ENCODE measurements at regions not wholly inside any gene's neighbourhood (a gene's known extent, or its start where the extent isn't known, plus 50 kb on each side); places are given as distances from the start of the nearest gene placed in this dataset.

DNA sequence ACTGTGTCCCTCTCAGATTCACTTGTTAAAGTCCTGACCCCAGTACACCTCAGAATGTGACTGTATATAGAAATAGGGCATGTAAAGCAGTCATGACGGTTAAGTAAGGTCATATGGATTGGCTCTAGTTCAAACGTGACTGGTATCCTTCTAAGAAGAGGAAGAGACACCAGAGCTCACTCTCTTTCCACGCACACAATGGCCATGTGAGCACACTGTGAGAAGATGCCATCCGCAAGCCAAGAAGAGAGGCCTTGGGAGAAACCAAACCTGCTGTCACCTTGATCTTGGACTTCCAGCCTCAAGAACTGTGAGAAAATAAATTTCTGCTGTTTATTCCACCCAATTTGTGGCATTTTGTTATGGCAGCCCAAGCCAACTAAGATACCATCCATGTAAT, 56.8 kb upstream of the IRF2BP2 start:
- ATAC-seq (peak in 3 of 4 donors; percentile 30 to 49 (median 41)), DNase-seq (no peak)
- no peaks in the 10 kb centered on the region for H3K27me3 ChIP-seq
- peaks cover 0 to 10% (median 4%) of the 10 kb centered on the region in 4 donors for H3K4me1 ChIP-seq
- intact Hi-C loops (cut with DNase I): no loop called here
- no peak for TF ChIP-seq POLR2A (IDR thresholded peaks at IDR 0.05)
- TF ChIP-seq, protein P1, sequence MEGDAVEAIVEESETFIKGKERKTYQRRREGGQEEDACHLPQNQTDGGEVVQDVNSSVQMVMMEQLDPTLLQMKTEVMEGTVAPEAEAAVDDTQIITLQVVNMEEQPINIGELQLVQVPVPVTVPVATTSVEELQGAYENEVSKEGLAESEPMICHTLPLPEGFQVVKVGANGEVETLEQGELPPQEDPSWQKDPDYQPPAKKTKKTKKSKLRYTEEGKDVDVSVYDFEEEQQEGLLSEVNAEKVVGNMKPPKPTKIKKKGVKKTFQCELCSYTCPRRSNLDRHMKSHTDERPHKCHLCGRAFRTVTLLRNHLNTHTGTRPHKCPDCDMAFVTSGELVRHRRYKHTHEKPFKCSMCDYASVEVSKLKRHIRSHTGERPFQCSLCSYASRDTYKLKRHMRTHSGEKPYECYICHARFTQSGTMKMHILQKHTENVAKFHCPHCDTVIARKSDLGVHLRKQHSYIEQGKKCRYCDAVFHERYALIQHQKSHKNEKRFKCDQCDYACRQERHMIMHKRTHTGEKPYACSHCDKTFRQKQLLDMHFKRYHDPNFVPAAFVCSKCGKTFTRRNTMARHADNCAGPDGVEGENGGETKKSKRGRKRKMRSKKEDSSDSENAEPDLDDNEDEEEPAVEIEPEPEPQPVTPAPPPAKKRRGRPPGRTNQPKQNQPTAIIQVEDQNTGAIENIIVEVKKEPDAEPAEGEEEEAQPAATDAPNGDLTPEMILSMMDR (IDR thresholded peaks at IDR 0.05): no peak
- no peak overlapping the region for H3K4me3 ChIP-seq
- H3K9me3 ChIP-seq: no peaks in the 10 kb centered on the region
- H3K27ac ChIP-seq: no peak overlapping the region
- WGBS (ENCODE audit: insufficient coverage, low coverage, low lambda C conversion rate, missing lambda C conversion rate): 56% methylated on average over 4 of the region's 4 CpGs
- no peaks in the 10 kb centered on the region for H3K36me3 ChIP-seq

DNA sequence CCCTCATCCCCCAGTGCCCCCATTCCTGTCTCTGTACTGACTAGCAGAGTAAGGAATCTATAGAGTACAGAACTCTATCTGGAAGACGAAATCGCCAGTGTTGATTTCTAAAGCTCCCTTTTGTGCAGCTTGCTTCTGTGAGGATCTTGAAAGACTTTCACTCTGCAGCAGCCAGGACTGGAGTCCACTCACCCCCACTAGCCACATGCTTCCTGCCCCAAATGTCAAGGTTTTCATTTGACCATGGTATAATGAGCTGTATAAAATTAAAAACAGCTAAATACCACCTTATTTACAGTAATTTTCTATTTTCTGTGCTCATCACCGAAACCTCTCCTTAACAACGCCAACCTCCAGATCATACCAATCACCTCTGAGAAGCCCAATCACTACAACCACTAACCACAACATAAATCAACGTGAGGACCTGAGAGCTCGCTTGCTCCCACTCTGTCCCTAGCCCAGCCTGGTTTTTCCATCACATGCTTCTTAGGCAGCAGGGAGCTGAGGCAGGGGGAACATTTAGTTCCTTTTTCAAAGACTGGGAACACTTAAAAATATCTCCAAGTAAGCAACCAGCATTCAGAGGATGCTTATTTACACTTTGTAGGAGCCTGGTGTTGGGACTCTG, 56.1 kb upstream of the IRF2BP2 start:
- no peaks in the 10 kb centered on the region for H3K9me3 ChIP-seq
- DNase-seq: no peak
- no peak overlapping the region for H3K4me3 ChIP-seq
- H3K27ac ChIP-seq: no peak overlapping the region
- no peak for TF ChIP-seq POLR2A (IDR thresholded peaks at IDR 0.05)
- TF ChIP-seq, protein P1 (IDR thresholded peaks at IDR 0.05): no peak
- WGBS (ENCODE audit: insufficient coverage, low coverage, low lambda C conversion rate, missing lambda C conversion rate): 79% methylated on average over 5 of the region's 6 CpGs
- H3K4me1 ChIP-seq: peaks cover 0 to 7% (median 3%) of the 10 kb centered on the region in 4 donors
- no peaks in the 10 kb centered on the region for H3K27me3 ChIP-seq
- intact Hi-C loops (cut with DNase I): no loop called here
- no peaks in the 10 kb centered on the region for H3K36me3 ChIP-seq
- ATAC-seq: peak in 3 of 4 donors; percentile 19 to 20 (median 20)

DNA sequence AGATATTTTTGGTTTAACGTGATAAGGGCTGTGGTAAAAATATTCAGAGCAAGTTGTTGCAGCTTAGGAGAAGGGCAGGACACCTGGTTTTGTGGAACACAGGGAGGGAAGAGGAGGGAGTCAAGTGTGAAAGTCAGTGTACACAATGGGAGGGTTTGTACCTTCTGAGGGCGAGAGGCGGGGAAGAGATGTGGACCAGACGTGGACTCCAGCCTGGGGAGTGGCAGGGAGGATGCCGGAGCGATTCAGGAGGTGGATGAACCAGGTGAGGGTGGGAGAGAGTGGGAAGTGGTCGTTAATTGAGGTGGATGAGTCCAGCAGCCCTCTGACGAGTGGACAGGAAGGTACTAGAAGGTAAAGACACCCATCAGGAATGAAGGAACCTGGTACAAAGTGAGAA, 52.2 kb upstream of the IRF2BP2 start:
- intact Hi-C loops (cut with DNase I): no loop called here
- ATAC-seq (no peak), DNase-seq (no peak)
- H3K9me3 ChIP-seq: no peaks in the 10 kb centered on the region
- peaks cover 0 to 12% (median 5%) of the 10 kb centered on the region in 4 donors for H3K4me1 ChIP-seq
- no peaks in the 10 kb centered on the region for H3K36me3 ChIP-seq
- H3K4me3 ChIP-seq: no peak overlapping the region
- WGBS (ENCODE audit: insufficient coverage, low coverage, low lambda C conversion rate, missing lambda C conversion rate): 86% methylated on average over 8 of the region's 8 CpGs
- no peaks in the 10 kb centered on the region for H3K27me3 ChIP-seq
- TF ChIP-seq, protein P1 (IDR thresholded peaks at IDR 0.05): no peak
- TF ChIP-seq POLR2A (IDR thresholded peaks at IDR 0.05): no peak
- no peak overlapping the region for H3K27ac ChIP-seq

DNA sequence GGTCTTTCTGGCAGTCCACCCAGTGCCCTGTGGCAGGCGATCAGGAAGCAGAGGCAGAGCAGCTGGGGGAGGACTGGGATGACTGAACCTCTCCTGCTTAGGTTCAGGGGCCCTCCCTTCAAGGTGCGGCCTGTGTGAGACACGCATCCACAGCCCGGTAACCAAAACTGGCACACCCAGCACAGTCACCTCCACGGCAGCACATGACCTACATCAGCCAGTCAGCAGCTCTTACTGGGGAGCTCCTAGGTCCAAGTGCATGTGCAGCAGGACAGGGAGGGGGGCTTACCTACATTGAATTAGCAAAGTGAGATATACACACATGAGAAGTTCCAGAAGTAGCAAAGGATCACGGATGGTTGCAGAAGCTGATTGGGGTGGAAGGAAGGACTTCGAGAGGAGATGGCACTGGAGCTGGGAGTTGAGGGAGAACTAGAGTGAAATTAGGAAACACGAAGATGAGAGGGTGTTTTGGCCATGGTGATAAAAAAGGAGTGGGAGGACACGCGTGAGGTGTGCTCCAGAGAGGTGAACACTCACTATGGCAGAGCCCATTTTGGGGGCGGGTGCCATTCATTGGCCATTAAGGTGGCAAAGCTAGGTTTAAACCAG, 51.4 kb upstream of the IRF2BP2 start:
- ATAC-seq (no peak), DNase-seq (no peak)
- 79% methylated on average over 7 of the region's 11 CpGs for WGBS (ENCODE audit: insufficient coverage, low coverage, low lambda C conversion rate, missing lambda C conversion rate)
- Histone ChIP-seq H3K4me3 (no peak overlapping the region), H3K36me3 (no peaks in the 10 kb centered on the region), H3K9me3 (no peaks in the 10 kb centered on the region), H3K4me1 (peaks cover 0 to 13% (median 6%) of the 10 kb centered on the region in 4 donors), H3K27ac (no peak overlapping the region), H3K27me3 (no peaks in the 10 kb centered on the region)
- TF ChIP-seq, protein P1 (IDR thresholded peaks at IDR 0.05): no peak
- no peak for TF ChIP-seq POLR2A (IDR thresholded peaks at IDR 0.05)
- intact Hi-C loops (cut with DNase I): no loop called here
